ENCODE measurements at regions not wholly inside any gene's neighbourhood (a gene's known extent, or its start where the extent isn't known, plus 50 kb on each side); places are given as distances from the start of the nearest gene placed in this dataset.
A peak's percentile ranks its signal among the peaks of the same experiment; 100 is the strongest.

DNA sequence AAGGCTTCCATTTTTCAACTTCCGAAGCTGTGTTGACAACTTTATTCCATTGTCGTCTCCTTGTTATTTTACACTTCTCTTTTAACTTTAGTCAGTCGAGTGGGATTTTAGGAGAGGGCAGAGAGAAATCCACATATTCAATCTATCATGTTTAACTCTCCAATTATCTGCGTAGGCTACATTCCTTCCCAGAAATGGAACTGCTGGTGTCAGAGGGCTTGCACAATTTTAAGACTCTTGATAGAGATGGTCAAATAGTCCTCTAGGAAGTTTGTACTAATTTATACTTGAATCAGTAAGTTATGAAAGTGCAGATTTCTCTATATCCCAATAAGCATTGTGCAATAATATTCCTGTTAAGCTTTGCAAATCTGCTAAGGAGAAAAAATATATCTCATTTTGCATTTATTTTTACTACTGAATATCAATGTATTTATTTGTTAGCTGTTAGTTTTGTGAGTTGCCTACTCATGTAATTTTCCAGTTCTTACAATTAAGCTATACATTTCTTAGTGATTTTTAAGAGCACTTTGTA is 95.6 kb downstream of the CYP26B1 start:
- peaks cover 0 to 5% (median 0%) of the 10 kb centered on the region in 4 donors for H3K9me3 ChIP-seq
- H3K36me3 ChIP-seq, result no peaks in the 10 kb centered on the region
- H3K27me3 ChIP-seq, result no peaks in the 10 kb centered on the region
- H3K27ac ChIP-seq, result no peak overlapping the region
- H3K4me3 ChIP-seq, result no peak overlapping the region
- DNase-seq, result no peak
- no peak for TF ChIP-seq POLR2A (IDR thresholded peaks at IDR 0.05)
- no peak for TF ChIP-seq CTCF (IDR thresholded peaks at IDR 0.05)
- TF ChIP-seq POLR2AphosphoS5 (IDR thresholded peaks at IDR 0.05), result no peak
- no peak for TF ChIP-seq EP300 (IDR thresholded peaks at IDR 0.05)
- WGBS, 2 donors, result 74 to 79% methylated on average over 4 of the region's 4 CpGs
- H3K4me1 ChIP-seq, result peaks cover 0 to 5% (median 0%) of the 10 kb centered on the region in 4 donors
- ATAC-seq (ENCODE audit: low FRiP score in 2 of 2), result no peak

DNA sequence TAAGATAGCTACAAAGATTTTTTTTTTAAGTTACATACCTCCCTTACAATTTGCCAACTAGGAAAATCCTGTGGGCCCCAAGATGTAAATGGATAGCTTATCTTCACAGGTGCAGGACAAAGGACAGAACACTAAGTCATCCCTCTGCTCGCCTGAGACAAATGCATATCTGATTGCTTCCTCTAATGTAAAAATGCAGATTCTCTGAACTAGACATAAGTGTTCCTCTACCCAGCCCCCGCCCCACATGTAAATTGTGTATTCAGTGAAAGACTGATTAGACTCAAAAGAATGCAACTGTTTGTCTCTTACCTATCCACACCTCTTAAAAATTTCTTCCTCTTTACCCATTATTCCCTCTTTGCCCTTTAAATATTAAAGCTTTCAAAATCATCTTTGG is 96.5 kb downstream of the CYP26B1 start:
- ATAC-seq (ENCODE audit: low FRiP score in 2 of 2), result no peak
- Histone ChIP-seq H3K27me3 (no peaks in the 10 kb centered on the region), H3K9me3 (peaks cover 0 to 5% (median 0%) of the 10 kb centered on the region in 4 donors), H3K36me3 (no peaks in the 10 kb centered on the region), H3K4me3 (no peak overlapping the region), H3K4me1 (peaks cover 0 to 5% (median 0%) of the 10 kb centered on the region in 4 donors), H3K27ac (no peak overlapping the region)
- DNase-seq, result no peak
- TF ChIP-seq POLR2A (IDR thresholded peaks at IDR 0.05) (no peak), CTCF (IDR thresholded peaks at IDR 0.05) (no peak), EP300 (IDR thresholded peaks at IDR 0.05) (no peak), POLR2AphosphoS5 (IDR thresholded peaks at IDR 0.05) (no peak)
- WGBS, 2 donors, result 63 to 74% methylated on average over 2 of the region's 2 CpGs

DNA sequence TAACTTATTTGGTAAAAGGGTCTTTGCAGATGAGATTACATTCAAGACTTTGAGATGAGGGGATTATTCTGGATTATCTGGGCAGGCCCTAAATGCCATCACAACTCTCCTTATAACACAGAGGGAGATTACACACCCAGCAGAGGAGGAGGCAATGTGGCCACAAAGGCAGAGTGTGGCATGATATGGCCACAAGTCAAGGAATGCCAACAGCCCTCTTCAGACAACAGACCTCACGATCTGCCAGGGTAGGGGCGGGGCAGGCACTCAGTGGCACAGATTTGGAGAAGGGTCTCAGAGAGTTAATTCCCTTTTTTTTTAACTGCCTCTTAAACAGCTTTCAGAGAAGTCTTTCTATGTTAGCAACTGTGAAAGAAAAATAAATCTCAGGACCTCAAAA is 96.9 kb downstream of the CYP26B1 start:
- Histone ChIP-seq H3K27ac (no peak overlapping the region), H3K9me3 (peaks cover 0 to 5% (median 0%) of the 10 kb centered on the region in 4 donors), H3K4me3 (no peak overlapping the region), H3K4me1 (peaks cover 0 to 5% (median 0%) of the 10 kb centered on the region in 4 donors), H3K36me3 (no peaks in the 10 kb centered on the region), H3K27me3 (no peaks in the 10 kb centered on the region)
- TF ChIP-seq POLR2AphosphoS5 (IDR thresholded peaks at IDR 0.05) (no peak), EP300 (IDR thresholded peaks at IDR 0.05) (no peak), CTCF (IDR thresholded peaks at IDR 0.05) (no peak), POLR2A (IDR thresholded peaks at IDR 0.05) (no peak)
- ATAC-seq (ENCODE audit: low FRiP score in 2 of 2) (peak in 1 of 2 donors; percentile 66), DNase-seq (no peak)
- 43 to 76% methylated on average over 2 of the region's 2 CpGs for WGBS, 2 donors

GRCh38 chr2:72048881-72049477 is 98.7 kb downstream of the CYP26B1 start:
- Histone ChIP-seq H3K4me1 (peaks cover 0 to 5% (median 0%) of the 10 kb centered on the region in 4 donors), H3K27me3 (no peaks in the 10 kb centered on the region), H3K27ac (no peak overlapping the region), H3K9me3 (peaks cover 0 to 9% (median 2%) of the 10 kb centered on the region in 4 donors), H3K4me3 (no peak overlapping the region), H3K36me3 (no peaks in the 10 kb centered on the region)
- no peak for ATAC-seq (ENCODE audit: low FRiP score in 2 of 2)
- TF ChIP-seq POLR2AphosphoS5 (IDR thresholded peaks at IDR 0.05), result no peak
- TF ChIP-seq POLR2A (IDR thresholded peaks at IDR 0.05), result no peak
- no peak for TF ChIP-seq EP300 (IDR thresholded peaks at IDR 0.05)
- DNase-seq, result no peak

DNA sequence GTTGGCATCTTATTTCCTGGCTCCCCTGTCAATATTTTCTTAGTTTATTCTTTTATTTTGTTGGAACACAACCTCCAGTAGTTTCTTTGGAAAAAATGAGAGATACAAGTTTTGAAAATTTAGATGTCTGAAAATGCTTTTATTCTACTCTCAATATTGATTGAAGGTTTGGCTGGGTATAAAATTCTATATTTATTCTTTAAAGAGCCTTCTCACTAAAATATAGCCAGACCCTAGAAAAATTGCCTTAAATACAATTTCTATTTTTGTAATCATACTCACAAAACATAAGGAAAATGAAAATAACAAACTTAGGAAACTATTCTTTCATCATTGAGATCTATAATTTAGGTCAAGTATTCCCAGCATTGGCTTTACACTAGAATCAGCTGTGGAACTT is 103.7 kb downstream of the CYP26B1 start:
- no peak for DNase-seq
- Histone ChIP-seq H3K27ac (no peak overlapping the region), H3K4me3 (no peak overlapping the region), H3K4me1 (no peaks in the 10 kb centered on the region), H3K9me3 (peaks cover 0 to 8% (median 3%) of the 10 kb centered on the region in 4 donors), H3K27me3 (no peaks in the 10 kb centered on the region), H3K36me3 (no peaks in the 10 kb centered on the region)
- ATAC-seq (ENCODE audit: low FRiP score in 2 of 2), result no peak
- TF ChIP-seq POLR2AphosphoS5 (IDR thresholded peaks at IDR 0.05) (no peak), CTCF (IDR thresholded peaks at IDR 0.05) (no peak), EP300 (IDR thresholded peaks at IDR 0.05) (no peak), POLR2A (IDR thresholded peaks at IDR 0.05) (no peak)
